IMR-90 (cell line): ENCODE measurements at regions not wholly inside any gene's neighbourhood (a gene's known extent, or its start where the extent isn't known, plus 50 kb on each side); places are given as distances from the start of the nearest gene placed in this dataset.
A peak's percentile ranks its signal among the peaks of the same experiment; 100 is the strongest.

ENCODE experiments used
- ATAC-seq: fragments of 200-7000 bp; cut with Tn5 transposase; 2 replicates; pipeline ENCODE4 v1.9.1; 2020; ENCODE audit warnings: low read depth, mild to moderate bottlenecking, moderate library complexity
- BruUV-seq: library from RNA; stranded (reverse); fragments of 400-500 nt; replicated peaks from 2 replicates; lab custom pipeline; 2021; lab: Mats Ljungman, UMichigan
- CTCF ChIA-PET: fragments of 300-600 bp; formaldehyde crosslinking; extraction: SDS; loops from one replicate; lab custom pipeline; 2021; ENCODE audit warnings: antibody characterized with exemption; lab: Yijun Ruan, JAX
- POLR2A ChIA-PET: fragments of 300-600 bp; sonication (Branson Sonifier 250); formaldehyde crosslinking; loops from one replicate; lab custom pipeline; 2022; ENCODE audit warnings: antibody characterized with exemption; ENCODE audit not compliant: unreplicated experiment; lab: Charles Lee
- DNase-seq: peaks from one replicate; pipeline ENCODE4 v3.0.0; 2013
- H2AFZ ChIP-seq: replicated peaks from 2 replicates; pipeline ENCODE3; 2013; ENCODE audit warnings: low read length, mild to moderate bottlenecking; ENCODE audit not compliant: poor library complexity
- H2AK5ac ChIP-seq: 2 replicates; pipeline ENCODE4 v1.6.1; 2013; ENCODE audit warnings: low read depth, low read length, inconsistent platforms
- H2AK9ac ChIP-seq: replicated peaks from 2 replicates; pipeline ENCODE3; 2013; ENCODE audit warnings: mild to moderate bottlenecking, low read depth, low read length, moderate library complexity; ENCODE audit not compliant: poor library complexity
- H2BK120ac ChIP-seq: 2 replicates; pipeline ENCODE4 v1.6.1; 2013; ENCODE audit warnings: low read depth, low read length, inconsistent platforms
- H2BK15ac ChIP-seq: 3 replicates; pipeline ENCODE4 v1.6.1; 2013; ENCODE audit warnings: low read depth, low read length, inconsistent platforms
- H2BK20ac ChIP-seq: 2 replicates; pipeline ENCODE4 v1.6.1; 2013; ENCODE audit warnings: low read depth, mild to moderate bottlenecking, inconsistent platforms, low read length, moderate library complexity
- H2BK5ac ChIP-seq: 2 replicates; pipeline ENCODE4 v1.6.1; 2013; ENCODE audit warnings: mild to moderate bottlenecking, low read depth, low read length, inconsistent platforms; ENCODE audit not compliant: poor library complexity, severe bottlenecking
- H3K14ac ChIP-seq: replicated peaks from 2 replicates; pipeline ENCODE4 v1.6.1; 2013; ENCODE audit warnings: low read depth, low read length, inconsistent platforms
- H3K18ac ChIP-seq: 2 replicates; pipeline ENCODE4 v1.6.1; 2013; ENCODE audit warnings: low read depth, low read length, control low read depth
- H3K23ac ChIP-seq: 2 replicates; pipeline ENCODE4 v1.6.1; 2013; ENCODE audit warnings: low read depth, low read length, inconsistent platforms
- H3K27ac ChIP-seq: 2 replicates; pipeline ENCODE4 v1.5.1; 2013; ENCODE audit warnings: mild to moderate bottlenecking, control low read depth, low read length; ENCODE audit not compliant: insufficient read depth
- H3K27me3 ChIP-seq: 2 replicates; pipeline ENCODE4 v1.6.1; 2013; ENCODE audit warnings: low read length; ENCODE audit not compliant: control insufficient read depth, insufficient read depth
- H3K36me3 ChIP-seq: 2 replicates; pipeline ENCODE4 v1.6.1; 2013; ENCODE audit warnings: low read length, mixed read lengths; ENCODE audit not compliant: control insufficient read depth, insufficient read depth
- H3K4ac ChIP-seq: 2 replicates; pipeline ENCODE4 v1.6.1; 2013; ENCODE audit warnings: low read depth, low read length, inconsistent platforms
- H3K4me1 ChIP-seq: 2 replicates; pipeline ENCODE4 v1.6.1; 2013; ENCODE audit warnings: low read length, mixed read lengths; ENCODE audit not compliant: control insufficient read depth, insufficient read depth
- H3K4me2 ChIP-seq: 2 replicates; pipeline ENCODE4 v1.6.1; 2013; ENCODE audit warnings: low read depth, mild to moderate bottlenecking, control low read depth, low read length, moderate library complexity
- H3K4me3 ChIP-seq: 2 replicates; pipeline ENCODE4 v1.5.1; 2013; ENCODE audit warnings: low read depth, mild to moderate bottlenecking, control low read depth, low read length, moderate library complexity; ENCODE audit not compliant: insufficient read depth
- H3K56ac ChIP-seq: 2 replicates; pipeline ENCODE4 v1.6.1; 2013; ENCODE audit warnings: low read length, inconsistent platforms; ENCODE audit not compliant: insufficient read depth; ENCODE audit errors: extremely low read depth
- H3K79me1 ChIP-seq, 2 experiments: 2 replicates each; pipeline ENCODE4 v1.6.1; 2013; ENCODE audit warnings: low read length in 2 of 2, inconsistent platforms in 1 of 2, low read depth in 1 of 2
- H3K9ac ChIP-seq: 2 replicates; pipeline ENCODE4 v1.6.1; 2013; ENCODE audit warnings: low read depth, low read length, control low read depth
- H3K9me1 ChIP-seq: 2 replicates; pipeline ENCODE4 v1.6.1; 2013; ENCODE audit warnings: low read length, inconsistent platforms; ENCODE audit not compliant: insufficient read depth
- H3K9me3 ChIP-seq: 2 replicates; pipeline ENCODE4 v1.6.1; 2013; ENCODE audit warnings: low read length; ENCODE audit not compliant: control insufficient read depth, insufficient read depth
- H4K20me1 ChIP-seq: 2 replicates; pipeline ENCODE4 v1.6.1; 2013; ENCODE audit warnings: low read length, inconsistent platforms; ENCODE audit not compliant: insufficient read depth
- H4K5ac ChIP-seq: 2 replicates; pipeline ENCODE4 v1.6.1; 2013; ENCODE audit warnings: mild to moderate bottlenecking, low read depth, low read length, control low read depth
- H4K8ac ChIP-seq, 2 experiments: 2 replicates each; pipeline ENCODE4 v1.6.1; 2013; ENCODE audit warnings: low read depth in 2 of 2, low read length in 2 of 2, control low read depth in 1 of 2, inconsistent platforms in 1 of 2
- H4K91ac ChIP-seq: 2 replicates; pipeline ENCODE4 v1.6.1; 2013; ENCODE audit warnings: low read depth, low read length, inconsistent platforms; ENCODE audit not compliant: insufficient read depth
- RAD21 ChIP-seq: IDR thresholded peaks from 2 replicates; pipeline ENCODE4 v1.6.1; 2012; ENCODE audit warnings: low read length, improper control_type of control experiment
- WGBS, 2 experiments: methylation state at CpG; one replicate each; pipeline versions ENCODE4 v1.1.5 to v1.1.7; 2013; ENCODE audit warnings: missing lambda C conversion rate in 2 of 2; ENCODE audit not compliant: insufficient read length in 1 of 2; ENCODE audit errors: extremely low coverage in 2 of 2; 5-methylcytosine and 5-hydroxymethylcytosine counted together
- dilution Hi-C: fragments of 300-500 bp; cut with HindIII; formaldehyde crosslinking; loops from one replicate; pipeline ENCODE4 v1.14.3; 2018; ENCODE audit warnings: low sequenced_read_pairs; ENCODE audit not compliant: unreplicated experiment
- in situ Hi-C: fragments of 300-500 bp; cut with MboI; formaldehyde crosslinking; loops from 3 replicates; pipeline ENCODE4 v1.14.3; 2019; ENCODE audit warnings: low sequenced_read_pairs, inconsistent platforms, mixed read lengths
- intact Hi-C: fragments of 100-400 bp; cut with micrococcal nuclease; formaldehyde crosslinking; loops from 2 replicates; pipeline ENCODE4 v1.10.0; 2022
- TF ChIP-seq, protein P1 (sequence below): fragments of 150-350 bp; IDR thresholded peaks from 2 replicates; pipeline ENCODE4 v1.6.1; 2016; ENCODE audit warnings: low read depth, mild to moderate bottlenecking, low read length, moderate library complexity, borderline replicate concordance
- TF ChIP-seq, protein P2 (sequence below): fragments of 150-350 bp; IDR thresholded peaks from 2 replicates; pipeline ENCODE4 v1.6.1; 2017; ENCODE audit warnings: mild to moderate bottlenecking, antibody characterized with exemption, low read length, low read depth

DNA sequence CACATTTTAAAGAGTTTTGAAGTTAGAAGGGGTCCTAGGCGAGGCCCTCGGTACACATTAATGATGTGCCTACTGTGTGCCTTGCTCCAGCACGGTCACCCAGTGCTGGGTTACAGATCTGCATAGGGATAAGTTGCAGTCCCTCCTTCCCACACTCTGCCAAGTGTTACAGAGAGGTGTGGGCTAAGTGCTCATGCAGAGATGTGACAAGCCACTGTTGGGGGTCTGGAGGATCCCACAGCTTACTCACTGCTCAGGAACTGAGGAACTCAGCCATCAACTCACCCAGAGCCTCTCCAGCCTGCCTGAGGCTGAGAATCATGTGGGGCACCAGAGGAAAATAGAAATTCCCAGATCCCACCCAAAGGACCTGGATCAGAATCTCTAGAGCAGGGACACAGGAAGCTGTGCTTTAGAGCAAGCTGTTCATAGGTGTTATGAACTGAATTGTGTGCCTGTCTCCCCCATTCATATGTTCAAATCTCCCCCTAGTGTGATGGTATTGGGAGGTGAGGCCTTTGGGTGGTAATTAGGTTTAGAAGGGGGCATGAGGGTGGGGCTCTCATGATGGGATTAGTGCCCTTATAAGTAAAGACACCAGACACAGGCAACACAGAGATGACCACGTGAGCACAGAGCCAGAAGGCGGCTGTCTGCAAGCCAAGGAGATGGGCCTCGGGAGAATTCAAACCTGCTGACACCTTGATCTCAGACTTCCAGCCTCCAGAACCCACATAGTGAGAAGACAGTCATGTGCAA, 164.1 kb downstream of the HSD17B3 start (continued):
- TF ChIP-seq, protein P1, sequence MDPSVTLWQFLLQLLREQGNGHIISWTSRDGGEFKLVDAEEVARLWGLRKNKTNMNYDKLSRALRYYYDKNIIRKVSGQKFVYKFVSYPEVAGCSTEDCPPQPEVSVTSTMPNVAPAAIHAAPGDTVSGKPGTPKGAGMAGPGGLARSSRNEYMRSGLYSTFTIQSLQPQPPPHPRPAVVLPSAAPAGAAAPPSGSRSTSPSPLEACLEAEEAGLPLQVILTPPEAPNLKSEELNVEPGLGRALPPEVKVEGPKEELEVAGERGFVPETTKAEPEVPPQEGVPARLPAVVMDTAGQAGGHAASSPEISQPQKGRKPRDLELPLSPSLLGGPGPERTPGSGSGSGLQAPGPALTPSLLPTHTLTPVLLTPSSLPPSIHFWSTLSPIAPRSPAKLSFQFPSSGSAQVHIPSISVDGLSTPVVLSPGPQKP = no peak

DNA sequence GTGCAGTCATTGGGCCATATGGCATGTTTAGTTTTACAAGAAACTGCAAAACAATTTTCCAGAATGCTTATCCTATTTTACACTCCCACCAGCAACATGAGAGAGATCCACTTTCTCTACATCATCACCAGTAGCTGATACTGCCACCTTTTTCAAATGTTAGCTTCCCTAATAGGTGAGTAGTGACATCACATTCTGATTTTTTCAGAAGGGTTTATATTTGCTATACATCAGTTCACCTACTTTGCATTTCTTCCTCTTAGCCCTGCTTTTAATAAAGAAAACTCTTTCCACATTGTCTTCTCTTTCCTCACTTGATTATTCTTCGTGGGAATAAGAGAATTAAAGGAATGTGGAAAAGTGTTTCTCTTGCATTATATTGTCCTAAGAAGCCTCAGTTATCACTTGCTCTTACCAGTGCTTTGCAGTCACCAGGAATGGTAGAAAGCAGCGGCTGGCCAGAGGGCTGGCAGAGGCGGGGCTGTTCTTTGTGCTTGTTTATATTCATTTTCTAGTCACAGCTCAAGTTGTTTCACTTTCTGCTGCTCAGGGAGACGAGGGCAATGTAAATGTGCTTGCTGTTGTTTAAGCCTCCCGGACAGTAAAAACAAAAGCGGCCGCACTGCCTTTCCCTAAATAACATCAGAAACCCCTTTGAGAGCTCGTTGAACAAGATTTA, 164.8 kb downstream of the HSD17B3 start:
- H2AK5ac ChIP-seq = no peak overlapping the region
- peak overlapping the region; percentile 51 for H2BK5ac ChIP-seq
- H3K79me1 ChIP-seq = no peaks in the 10 kb centered on the region
- BruUV-seq = no TSS peak
- peaks cover 29% of the 10 kb centered on the region for H3K4me1 ChIP-seq
- peak overlapping the region; percentile 74 for H3K18ac ChIP-seq
- H3K27ac ChIP-seq = peak overlapping the region; percentile 89; the same call in 1 of the 2 replicates
- TF ChIP-seq RAD21 = no peak
- TF ChIP-seq, protein P2, sequence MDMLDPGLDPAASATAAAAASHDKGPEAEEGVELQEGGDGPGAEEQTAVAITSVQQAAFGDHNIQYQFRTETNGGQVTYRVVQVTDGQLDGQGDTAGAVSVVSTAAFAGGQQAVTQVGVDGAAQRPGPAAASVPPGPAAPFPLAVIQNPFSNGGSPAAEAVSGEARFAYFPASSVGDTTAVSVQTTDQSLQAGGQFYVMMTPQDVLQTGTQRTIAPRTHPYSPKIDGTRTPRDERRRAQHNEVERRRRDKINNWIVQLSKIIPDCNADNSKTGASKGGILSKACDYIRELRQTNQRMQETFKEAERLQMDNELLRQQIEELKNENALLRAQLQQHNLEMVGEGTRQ = no peak
- DNase-seq = peak; percentile 78
- peaks cover 4% of the 10 kb centered on the region; the same call in 1 of the 2 replicates for H3K9me1 ChIP-seq
- H2BK15ac ChIP-seq = no peak overlapping the region
- WGBS, 2 experiments = no CpG with 5 or more reads among the region's 8 CpGs
- in situ Hi-C loops = no loop called here
- ChIA-PET CTCF (no interaction called here), POLR2A (no interaction called here)
- H3K4me3 ChIP-seq = peak overlapping the region; percentile 35
- peak overlapping the region; percentile 73; the same call in 1 of the 2 replicates for H3K9ac ChIP-seq
- H3K14ac ChIP-seq = peak overlapping the region; percentile 12; the same call in 1 of the 2 replicates
- H2AFZ ChIP-seq = peak overlapping the region; percentile 33
- peak overlapping the region; percentile 16 for H4K91ac ChIP-seq
- peak overlapping the region; percentile 39; the same call in 1 of the 2 replicates for H3K4ac ChIP-seq
- H3K36me3 ChIP-seq = no peaks in the 10 kb centered on the region
- H2AK9ac ChIP-seq = no peak overlapping the region
- H4K20me1 ChIP-seq = no peaks in the 10 kb centered on the region
- peak overlapping the region; percentile 17 to 54; a peak in 1 of 4 replicates for H4K8ac ChIP-seq
- H2BK120ac ChIP-seq = peak overlapping the region; percentile 61
- H3K4me2 ChIP-seq = peak overlapping the region; percentile 84
- peaks cover 28% of the 10 kb centered on the region for H3K27me3 ChIP-seq
- 0 out of 2 replicates have a peak overlapping the region, but pooled peaks have one; percentile 13 for H3K23ac ChIP-seq
- H3K9me3 ChIP-seq = peaks cover 3% of the 10 kb centered on the region; the same call in 1 of the 2 replicates
- peak overlapping the region; percentile 58; the same call in 1 of the 2 replicates for H4K5ac ChIP-seq
- peak overlapping the region; percentile 16; the same call in 1 of the 2 replicates for H2BK20ac ChIP-seq
- intact Hi-C loops = loop anchor here (10.0 kb wide), 1 partner anchor 632 kb away; no protein-coding TSS in a partner anchor
- peak; percentile 83 for ATAC-seq
- no peak overlapping the region for H3K56ac ChIP-seq
- dilution Hi-C loops = no loop called here
